ENCODE measurements at regions not wholly inside any gene's neighbourhood (a gene's known extent, or its start where the extent isn't known, plus 50 kb on each side); places are given as distances from the start of the nearest gene placed in this dataset.
A peak's percentile ranks its signal among the peaks of the same experiment; 100 is the strongest.

- DNase-seq, result no peak
These were observed 74.3 kb downstream of the SIPA1L2 start for GRCh38 chr1:232555494-232556210.

DNA sequence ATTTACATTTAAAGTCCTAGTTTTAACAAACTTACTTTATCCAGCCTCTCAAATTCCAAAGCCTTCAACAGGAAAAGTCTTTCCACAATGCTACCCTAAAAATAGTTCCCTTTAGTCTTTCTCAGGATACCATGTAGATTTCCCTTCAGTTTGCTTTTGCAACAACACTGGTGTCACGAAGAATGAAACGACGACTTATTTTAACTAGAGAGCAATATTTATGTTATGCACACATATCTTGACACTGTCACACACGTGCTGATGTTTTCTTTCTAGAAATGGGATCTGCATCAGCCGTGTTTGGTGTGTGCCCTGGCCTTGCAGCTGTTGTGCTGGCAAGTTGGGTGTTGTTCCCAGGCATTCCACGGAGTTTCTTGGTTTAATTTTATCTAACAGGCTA is 75.5 kb downstream of the SIPA1L2 start:
- no peak for DNase-seq

GRCh38 chr1:232553809-232554208 is 76.1 kb downstream of the SIPA1L2 start:
- DNase-seq, result no peak

GRCh38 chr1:232553050-232553754 is 76.7 kb downstream of the SIPA1L2 start:
- no peak for DNase-seq

- DNase-seq, result no peak
These were observed 78.5 kb downstream of the SIPA1L2 start for GRCh38 chr1:232551386-232551785.

DNA sequence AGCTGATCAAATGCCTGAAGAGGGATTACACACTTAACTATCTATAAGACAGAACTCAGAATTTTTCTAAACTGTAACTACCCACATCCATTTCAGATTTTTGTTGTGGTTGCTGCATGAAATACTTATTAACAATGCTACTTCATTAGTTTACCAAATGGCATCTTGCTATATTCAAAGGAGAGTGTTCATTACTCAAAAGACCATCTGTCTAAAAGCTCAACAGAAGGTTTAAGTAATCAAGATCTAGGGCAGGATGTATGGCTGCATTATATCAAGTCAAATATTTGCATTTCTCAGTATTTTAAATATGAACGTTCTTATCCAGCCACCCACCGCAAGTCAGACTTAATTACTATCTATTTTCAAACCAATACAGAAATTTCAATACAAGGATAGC is 79.9 kb downstream of the SIPA1L2 start:
- no peak for DNase-seq

GRCh38 chr1:232548691-232549090 is 81.2 kb downstream of the SIPA1L2 start:
- no peak for DNase-seq

- no peak for DNase-seq
These were observed 81.9 kb downstream of the SIPA1L2 start for GRCh38 chr1:232547938-232548484.

DNA sequence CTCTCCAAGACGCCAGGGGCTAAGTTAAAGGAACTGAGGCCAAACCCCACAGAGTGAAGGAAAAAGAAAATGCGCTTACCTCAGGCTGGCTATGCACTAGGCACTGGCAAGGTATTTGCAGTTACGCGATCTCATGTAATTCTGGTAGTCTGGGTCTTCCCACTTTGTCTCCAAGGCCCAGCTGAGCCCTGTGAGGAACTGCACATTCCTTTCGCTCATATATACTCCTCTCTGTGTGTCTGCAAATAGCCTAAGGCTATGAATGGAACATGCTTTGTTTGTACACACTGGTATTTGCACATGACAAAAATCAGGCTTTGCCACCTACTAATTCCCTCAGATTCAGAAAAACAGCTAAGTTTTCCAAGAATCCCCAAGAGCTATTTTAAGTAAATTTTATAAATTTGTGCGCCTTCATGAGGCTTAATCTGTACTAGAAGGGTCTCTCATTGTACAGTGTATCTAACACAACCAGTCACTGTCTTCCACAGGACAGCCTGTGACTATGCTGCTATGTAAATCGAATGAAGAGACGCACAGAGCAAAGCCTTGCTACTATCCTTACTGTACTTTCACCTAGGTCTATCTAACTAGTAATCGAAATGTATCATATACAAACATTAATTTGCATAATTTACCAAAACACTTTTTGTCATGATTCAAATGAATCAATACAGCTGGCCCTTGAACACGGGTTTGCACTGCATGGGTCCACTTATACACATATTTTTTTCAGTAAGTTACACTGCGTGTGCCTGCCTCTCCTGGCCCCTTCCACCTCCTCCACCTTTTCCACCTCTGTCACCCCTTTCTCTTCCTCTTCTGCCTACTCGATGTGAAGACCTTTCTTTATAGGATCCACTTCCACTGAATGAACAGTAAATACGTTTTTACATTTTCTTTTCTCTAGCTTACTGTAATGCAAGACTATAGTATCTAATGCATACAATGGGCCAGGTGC is 87.0 kb downstream of the SIPA1L2 start:
- no peak for DNase-seq

- no peak for DNase-seq
These were observed 91.0 kb downstream of the SIPA1L2 start for GRCh38 chr1:232538943-232539302.

DNA sequence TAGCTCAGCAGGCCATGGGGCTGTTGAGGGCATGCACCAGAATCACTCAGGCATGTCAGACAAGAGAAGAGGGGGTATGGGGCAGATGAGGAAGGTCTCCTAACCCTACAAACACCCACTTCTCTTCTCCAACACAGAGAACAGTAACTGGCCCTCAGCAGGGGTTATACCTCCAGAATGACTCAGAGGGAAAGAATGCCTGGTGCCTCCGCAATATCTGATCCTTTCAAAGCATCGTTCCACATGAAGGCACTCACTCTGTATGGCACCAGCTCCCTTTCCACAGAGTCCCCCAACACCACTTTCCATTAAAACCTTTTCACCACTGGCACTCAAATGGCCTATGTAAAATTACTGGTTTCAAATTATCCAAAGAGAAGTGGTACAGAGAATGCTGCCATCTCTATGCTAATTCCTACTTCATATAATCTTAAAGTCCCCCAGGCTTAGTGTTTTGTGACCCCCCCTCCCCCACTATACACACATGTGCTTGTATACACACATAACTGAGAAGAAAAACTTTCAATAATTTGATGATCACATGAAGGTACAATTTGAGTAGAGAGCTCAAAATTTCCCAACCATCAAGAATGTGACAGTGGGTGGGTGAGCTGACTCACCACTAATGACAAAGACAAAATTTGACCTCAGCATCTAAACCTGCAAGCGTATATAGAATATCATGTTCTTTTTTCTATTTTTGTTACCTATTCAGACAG is 91.5 kb downstream of the SIPA1L2 start:
- no peak for DNase-seq

DNA sequence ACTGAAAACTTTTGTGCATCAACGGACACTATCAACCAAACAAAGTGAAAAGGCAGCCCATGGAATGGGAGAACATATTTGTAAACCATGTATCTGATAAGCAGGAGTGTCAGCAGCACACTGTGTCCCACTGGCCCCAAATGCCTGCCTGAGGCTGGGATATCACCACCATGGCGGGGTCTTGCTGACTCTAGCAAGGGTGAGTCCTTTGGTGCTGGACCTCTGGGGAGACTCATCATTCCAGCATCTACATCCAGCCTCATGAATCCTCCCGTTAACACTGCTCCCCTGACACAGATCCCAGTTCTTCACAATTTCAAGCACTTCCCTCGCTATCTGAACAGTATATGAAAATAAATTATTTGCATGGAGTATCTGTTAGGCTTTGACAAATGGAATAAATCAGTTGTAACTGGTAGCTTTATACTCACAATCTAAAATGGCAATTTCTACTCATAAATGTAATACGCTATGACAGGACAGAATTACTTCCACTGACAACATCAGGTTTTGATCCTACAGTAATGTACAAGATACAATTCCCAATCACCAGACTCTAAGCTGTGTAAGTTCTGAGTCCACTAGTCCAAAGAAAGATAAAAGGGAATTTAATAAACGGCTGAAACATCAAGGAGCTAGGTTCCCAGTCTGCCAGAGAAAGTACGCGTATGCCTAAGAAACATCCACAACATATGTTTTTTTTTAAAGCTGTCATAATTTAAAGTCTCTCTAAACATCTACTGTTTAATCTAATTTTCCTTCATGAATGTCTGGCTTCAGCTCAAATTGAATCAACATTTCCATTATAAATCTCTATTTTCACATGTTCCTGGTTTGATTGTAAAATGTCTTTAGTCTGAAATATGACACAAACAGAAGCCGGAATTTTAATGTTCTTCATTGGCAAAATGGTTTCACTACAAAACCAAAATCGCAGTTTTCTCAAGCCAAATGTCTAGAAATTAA is 95.1 kb downstream of the SIPA1L2 start:
- no peak for DNase-seq

- no peak for DNase-seq
These were observed 96.6 kb downstream of the SIPA1L2 start for GRCh38 chr1:232533328-232533727.

- DNase-seq, result no peak
These were observed 97.0 kb downstream of the SIPA1L2 start for GRCh38 chr1:232532901-232533300.

DNA sequence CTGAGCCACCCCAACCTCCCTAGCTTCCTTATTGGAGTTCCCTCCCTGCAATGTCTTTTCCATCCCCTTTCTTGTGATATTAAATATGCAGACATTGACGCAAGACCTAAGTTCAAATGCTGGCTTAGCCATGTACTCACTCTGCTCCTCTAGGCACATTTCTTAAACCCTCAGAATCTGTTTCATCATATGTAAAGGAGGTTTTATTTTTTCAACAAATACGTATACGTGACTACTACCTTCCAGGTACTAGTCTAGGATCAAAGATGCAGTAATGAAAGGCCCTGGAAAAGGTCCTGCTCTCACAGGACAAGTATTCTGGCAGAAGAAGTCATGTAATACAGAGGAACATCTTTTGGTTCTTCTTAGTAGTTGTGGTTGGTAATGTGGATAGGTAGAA is 98.6 kb downstream of the SIPA1L2 start:
- no peak for DNase-seq

- DNase-seq, result no peak
These were observed 100.2 kb downstream of the SIPA1L2 start for GRCh38 chr1:232529747-232530146.

DNA sequence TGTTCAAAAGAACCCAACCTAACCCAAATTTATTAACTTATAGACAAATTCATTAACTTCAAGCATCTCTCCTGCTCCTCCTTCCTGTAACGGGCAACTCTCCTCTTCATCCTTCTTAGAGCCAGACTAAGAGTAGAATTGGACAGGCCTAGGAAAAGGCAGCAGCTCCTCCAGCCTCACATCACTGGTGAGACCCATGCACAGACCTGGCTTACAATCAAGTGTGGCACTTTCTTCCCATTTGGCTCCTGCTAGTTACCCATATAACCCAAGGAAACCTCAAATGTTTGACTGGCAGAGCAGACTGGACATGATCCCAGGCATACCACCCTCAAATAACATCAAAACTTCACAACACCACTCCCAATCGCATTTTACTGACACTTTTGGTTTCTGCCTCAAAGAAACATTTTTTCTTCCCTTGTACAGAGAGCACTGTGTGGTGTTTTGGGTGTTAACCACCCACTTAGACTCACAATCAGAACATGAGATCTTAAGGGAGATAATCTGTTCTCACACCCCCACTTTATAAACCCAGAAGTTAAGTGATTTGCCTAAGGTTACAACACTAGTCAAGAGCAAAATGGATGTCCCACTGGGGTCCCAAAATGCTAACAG is 101.4 kb downstream of the SIPA1L2 start:
- DNase-seq, result no peak

GRCh38 chr1:232524056-232524455 is 105.9 kb downstream of the SIPA1L2 start:
- DNase-seq, result no peak

- DNase-seq, result no peak
These were observed 107.7 kb downstream of the SIPA1L2 start for GRCh38 chr1:232522189-232522588.

DNA sequence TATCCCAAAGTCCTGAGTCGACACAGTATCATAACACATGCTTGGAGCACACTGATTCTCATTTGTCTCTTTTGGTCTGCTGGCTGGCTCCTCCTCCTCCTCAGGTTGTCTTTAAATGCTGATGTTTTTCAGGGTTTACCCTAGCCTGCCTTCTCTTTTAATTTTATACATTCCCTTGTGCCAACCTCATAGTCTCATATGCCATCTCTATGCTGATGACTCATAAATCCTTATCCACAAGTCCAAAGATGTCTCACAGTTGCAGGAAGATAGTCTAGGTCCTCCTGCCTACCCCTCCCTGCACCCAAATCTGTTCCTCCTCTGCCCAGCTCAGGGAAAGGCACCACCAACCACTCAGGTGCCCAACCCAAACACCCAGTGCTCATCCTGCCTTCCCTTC is 108.3 kb downstream of the SIPA1L2 start:
- no peak for DNase-seq

GRCh38 chr1:232519186-232519585 is 110.7 kb downstream of the SIPA1L2 start:
- peak in 1 of 2 donors; percentile 9 for DNase-seq

All from hippocampal formation (tissue), 2 donors.